HFF-Myc (cell line): ENCODE measurements at regions not wholly inside any gene's neighbourhood (a gene's known extent, or its start where the extent isn't known, plus 50 kb on each side); places are given as distances from the start of the nearest gene placed in this dataset.

Source experiments
- DNase-seq: peaks from one replicate; pipeline ENCODE4 v3.0.0-alpha.2; 2011; ENCODE audit warnings: low read depth; ENCODE audit errors: extremely low read depth
- H3K4me3 ChIP-seq: replicated peaks from 2 replicates; pipeline ENCODE4 v1.5.1; 2011; ENCODE audit warnings: low read depth, mild to moderate bottlenecking, control low read depth, low read length
- CTCF ChIP-seq: IDR thresholded peaks from 2 replicates; pipeline ENCODE4 v1.5.1; 2012; ENCODE audit warnings: mild to moderate bottlenecking, low read depth, low read length, control low read depth; ENCODE audit errors: missing control alignments

- no peak for TF ChIP-seq CTCF
- H3K4me3 ChIP-seq: no peak overlapping the region
- DNase-seq: no peak
Measured at GRCh38 chr2:10514273-10514672, 66.1 kb upstream of the ODC1 start.

GRCh38 chr2:10513201-10513600 is 65.1 kb upstream of the ODC1 start:
- no peak for DNase-seq
- TF ChIP-seq CTCF: no peak
- H3K4me3 ChIP-seq: no peak overlapping the region

GRCh38 chr2:10508038-10508437 is 59.9 kb upstream of the ODC1 start:
- no peak overlapping the region for H3K4me3 ChIP-seq
- DNase-seq: no peak
- no peak for TF ChIP-seq CTCF

GRCh38 chr2:10507106-10507505 is 59.0 kb upstream of the ODC1 start:
- H3K4me3 ChIP-seq: no peak overlapping the region
- no peak for DNase-seq
- TF ChIP-seq CTCF: no peak

- H3K4me3 ChIP-seq: no peak overlapping the region
- DNase-seq: no peak
- TF ChIP-seq CTCF: no peak
Measured at GRCh38 chr2:10504994-10505820, 57.1 kb upstream of the ODC1 start.

- no peak for TF ChIP-seq CTCF
- no peak for DNase-seq
- H3K4me3 ChIP-seq: no peak overlapping the region
Measured at GRCh38 chr2:10504370-10504993, 56.4 kb upstream of the ODC1 start.
